HPDE6-E6E7 (cell line): ENCODE measurements at regions not wholly inside any gene's neighbourhood (a gene's known extent, or its start where the extent isn't known, plus 50 kb on each side); places are given as distances from the start of the nearest gene placed in this dataset.
A peak's percentile ranks its signal among the peaks of the same experiment; 100 is the strongest.

Experiments
- DNase-seq: peaks from one replicate; pipeline ENCODE4 v3.0.0; 2011; ENCODE audit warnings: missing footprints; ENCODE audit errors: extremely low spot score

DNA sequence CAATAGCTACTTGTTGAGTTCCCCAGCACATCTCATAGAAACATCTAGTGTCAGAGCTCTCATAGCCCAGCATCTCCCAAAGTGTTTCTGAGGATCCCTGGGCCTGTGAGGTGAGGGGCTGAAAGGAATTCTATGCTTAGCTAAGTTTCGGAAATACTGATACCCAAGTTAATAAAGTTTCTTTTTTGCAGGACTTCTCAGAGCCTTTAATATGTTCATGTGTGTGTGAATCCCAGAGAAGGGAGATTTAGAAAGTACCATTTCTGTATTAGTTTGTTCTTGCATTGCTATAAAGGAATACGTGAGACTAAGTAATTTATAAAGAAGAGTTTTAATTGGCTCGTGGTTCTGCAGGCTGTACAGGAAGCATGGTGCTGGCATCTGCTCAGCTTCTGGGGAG, 211.2 kb downstream of the TSN start:
- no peak for DNase-seq

DNA sequence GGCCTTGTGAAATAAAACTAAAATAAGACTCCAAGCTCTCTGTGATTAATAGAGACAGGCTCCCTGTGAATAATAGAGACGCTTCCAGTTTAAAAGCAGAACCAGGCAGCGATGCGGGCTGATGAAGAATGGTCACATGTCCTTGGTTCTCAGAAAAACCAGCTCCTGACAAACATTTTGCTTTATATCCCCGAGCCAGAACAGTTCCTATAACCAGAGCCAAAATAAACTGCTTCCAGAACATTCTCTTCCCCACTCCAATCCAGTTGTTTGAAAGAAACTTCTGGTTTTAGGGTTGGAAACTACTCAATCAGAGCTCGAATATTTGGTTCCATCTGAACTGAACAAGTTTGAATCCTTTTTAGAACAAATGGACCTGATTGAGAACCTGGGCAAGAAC, 213.7 kb downstream of the TSN start:
- DNase-seq: no peak

DNA sequence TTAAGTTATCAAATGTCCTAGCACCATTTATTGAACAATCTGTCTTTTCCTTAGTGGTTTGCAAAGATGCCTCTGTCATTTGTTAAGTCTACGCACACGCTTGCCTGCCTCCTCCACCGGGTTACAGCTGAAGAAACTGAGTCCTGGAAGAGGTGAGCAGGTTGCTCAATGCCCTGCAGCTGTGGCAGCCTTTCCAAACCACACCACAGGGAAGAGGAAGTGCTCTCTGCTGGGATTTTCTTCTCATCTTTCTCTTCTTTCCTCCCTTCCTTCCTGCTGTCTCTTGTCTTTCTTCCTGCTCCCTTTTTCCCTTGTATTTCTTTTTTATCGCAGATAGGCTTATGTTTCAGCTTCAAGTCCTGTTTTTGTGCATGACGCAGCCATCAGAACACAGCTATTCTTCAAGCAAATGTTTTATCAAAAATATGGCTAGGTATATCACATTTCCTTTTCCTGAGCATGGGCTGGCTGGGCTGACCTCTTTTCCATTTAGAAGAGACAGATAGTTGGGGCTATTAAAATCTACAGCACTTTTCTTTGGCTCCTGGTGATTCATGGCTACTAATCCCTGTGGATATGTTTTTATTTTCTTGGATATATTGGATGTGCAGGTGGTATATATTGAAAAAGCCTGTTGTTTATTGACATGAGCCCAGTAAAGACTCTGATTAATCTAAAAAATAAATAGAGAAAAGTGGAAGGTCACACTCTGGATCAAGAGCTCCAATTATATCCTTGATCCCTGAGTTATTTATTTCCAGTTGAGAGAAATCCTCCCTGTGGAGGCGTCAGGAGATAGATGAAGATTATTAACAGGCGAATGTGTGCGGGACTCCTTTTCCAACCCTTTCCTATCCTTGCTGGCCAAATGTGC, 214.6 kb downstream of the TSN start:
- no peak for DNase-seq

DNA sequence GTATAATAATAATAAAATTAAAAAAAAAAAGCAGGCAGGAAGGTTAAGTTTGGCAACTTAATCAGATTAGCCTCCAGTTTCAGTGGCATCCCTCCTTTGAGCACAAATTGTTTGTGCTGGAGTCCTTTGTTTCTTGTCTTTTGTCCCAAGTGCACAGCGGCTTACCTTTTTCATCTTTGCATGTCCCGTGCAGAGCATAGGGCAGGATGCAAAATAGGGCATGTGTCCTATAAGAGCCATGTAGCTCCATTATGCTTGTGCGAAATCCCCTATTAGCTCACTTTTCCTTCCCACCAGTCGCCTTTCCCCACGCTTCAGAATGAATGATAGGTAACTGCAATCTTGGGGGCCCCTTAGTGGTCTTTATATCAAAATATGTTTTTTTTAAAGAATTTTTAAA, 216.8 kb downstream of the TSN start:
- DNase-seq: no peak

DNA sequence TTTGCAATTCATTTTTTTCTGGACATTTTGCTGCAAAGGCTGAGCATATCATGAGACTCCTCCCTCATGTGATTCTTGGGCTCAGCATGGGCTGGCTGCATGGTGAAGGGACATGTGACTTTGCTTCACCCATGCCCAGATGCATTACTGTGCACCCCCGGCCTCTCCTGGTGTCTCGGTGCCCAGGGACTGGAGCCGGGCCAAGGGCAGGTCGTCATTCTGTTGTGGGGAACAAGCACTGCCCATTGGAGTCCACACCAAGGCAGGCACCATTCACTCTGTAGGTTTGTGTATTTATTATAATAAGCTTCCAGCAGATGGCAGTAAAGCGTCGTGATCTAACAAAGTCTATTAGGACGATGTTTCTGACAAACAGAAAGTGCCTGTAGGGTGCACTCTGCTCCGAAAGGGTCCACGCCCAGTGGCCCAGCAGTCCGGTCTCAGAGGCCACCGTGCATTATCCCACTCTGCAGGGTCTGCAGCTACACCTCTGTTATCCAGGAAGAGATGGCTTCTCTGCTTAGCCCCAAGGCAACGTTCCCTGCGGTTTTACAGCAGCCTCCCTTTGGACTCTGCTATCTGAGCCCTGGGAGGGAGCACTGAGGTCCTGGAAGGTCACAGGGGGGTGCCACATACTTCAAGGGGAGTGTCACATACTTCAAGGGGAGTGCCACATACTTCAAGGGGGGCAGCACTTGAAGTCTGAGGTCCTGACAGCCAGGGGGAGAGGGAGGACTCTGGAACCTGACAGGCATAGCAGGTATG, 219.6 kb downstream of the TSN start:
- peak; percentile 54 for DNase-seq

DNA sequence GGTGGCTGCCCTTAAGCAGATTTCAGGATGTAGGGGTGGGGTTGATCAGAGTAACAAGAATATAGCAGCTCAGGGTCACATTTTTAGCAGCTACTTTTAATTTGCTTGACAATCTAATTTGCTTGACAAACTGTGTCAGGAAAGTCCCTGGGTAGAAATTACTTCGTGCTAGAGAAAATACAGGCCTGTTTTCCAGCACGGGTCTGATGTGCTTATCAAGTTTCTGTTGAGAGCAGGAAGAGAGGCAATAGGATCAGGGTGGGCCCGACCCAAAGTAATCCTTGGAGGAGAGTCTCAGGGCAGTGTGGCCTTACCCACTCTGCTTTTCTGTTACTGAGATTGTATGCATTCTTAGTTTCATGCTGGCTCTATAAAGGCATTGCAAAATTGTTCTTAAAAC, 221.5 kb downstream of the TSN start:
- DNase-seq: no peak

DNA sequence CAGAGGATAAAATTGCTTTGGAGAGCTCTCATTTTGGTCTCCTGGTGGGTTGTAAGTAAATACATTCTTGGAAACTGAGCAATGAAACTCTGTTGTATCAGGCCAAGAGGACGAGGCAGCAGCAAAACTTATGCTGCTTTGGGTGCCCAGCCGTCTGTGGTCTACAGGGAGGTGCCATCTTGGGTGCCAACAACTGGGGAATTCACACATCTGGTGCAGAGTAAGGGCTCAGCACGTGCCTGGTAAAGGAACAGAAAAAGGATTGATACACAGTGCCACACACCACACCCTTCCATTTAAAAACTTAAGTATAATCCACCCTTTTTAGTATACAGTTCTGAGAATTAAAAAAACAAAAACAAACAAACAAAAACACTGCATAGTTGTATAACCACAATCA, 221.9 kb downstream of the TSN start:
- DNase-seq: no peak

DNA sequence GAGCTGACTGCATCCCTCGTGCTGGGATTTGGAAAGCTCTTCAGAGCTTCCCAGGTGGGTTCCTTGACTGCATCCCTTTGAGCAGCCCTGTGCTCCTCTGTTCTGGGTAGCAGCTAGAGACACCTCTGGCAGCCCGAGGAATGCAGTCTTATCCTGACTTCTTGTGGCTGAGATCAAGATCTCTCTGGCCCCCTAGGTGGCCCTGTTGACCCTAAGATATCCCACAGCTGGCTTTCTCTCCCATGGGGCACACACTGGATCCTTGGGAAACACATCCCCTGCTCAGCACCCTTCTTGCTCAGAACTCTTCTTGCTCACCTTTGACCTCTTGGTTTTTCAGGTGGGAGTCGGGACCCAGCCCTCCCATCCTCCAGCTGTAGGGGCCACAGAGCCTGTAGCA, 237.2 kb downstream of the TSN start:
- DNase-seq: no peak

DNA sequence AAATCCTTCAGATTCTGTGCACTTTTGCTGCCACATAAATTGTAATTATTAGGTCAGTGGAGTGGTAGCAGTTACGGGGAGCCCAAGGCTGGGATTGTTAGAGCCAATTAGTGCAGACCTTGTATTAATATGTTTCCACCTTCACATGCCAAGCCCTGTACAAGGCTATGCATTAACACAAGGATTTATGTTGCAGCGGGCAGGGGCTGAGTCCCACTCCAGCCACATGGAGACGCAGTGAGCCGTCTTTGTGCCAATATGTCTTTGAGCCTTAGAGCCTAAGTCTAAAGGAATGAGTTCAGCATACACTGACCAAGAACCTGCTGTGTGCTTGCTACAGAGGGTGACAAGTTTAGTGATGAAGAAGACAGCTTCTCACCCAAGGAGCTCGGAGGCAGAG, 238.2 kb downstream of the TSN start:
- no peak for DNase-seq

DNA sequence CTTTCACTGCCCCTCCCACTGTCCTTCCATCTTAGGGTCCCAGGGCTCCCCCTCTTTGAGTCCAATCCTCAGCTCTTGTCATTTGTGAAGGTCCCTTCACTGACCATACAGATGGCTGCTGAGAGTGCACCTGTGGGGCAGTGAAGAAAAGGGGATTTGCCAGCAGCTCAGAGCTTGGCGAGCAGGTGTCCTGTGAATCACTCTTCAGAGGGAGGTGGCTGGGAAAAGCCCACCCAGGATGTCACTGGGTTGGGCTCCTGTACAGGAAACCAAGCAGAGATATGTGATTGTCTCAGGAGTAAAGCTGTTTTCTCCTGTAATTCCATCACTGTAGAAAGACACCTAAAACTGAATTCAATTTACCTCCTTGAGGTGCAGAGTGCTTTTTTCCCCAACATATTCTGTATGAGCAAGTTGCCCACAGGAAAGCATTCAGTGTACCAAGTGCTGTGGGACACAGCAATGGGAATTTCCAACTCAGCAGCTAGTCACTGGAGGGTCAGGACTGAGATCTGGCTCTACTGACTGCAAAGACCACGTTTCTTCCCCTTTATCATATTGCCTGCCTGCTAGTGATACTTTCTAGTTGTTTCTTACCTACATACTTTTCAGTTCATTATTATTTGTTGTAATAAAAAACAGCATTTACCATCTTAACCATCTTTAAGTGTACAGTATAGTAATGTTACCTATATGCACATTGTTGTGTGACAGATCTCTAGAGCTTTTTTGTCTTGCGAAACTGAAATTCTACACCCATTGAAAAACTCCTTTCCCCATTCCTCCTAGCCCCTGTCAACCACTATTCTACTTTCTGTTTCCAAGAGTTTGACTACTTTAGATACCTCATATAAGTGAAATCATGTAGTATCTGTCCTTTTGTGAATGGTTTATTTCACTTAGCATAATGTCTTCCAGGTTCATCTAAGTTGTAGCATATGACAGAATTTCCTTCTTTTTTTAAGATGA, 239.1 kb downstream of the TSN start:
- DNase-seq: no peak

DNA sequence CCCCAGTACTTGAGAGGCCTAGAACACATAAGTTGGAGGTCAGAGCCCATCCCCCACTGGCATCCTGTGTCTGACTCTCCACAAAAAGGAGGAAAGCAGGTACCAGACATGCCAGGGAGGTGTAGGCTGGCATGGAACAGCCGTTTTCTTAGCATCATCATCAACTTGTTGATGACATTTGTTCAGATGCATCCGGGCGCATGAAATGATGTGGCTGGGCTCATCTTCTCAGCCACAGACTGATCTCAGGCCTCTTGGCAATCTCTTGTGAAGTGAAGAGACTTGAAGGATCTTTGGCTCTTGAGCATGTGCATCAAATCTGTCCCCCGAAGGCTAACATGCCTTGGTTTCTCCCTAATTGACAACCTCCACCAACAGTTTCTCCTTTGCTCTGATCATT, 243.3 kb downstream of the TSN start:
- DNase-seq: no peak

DNA sequence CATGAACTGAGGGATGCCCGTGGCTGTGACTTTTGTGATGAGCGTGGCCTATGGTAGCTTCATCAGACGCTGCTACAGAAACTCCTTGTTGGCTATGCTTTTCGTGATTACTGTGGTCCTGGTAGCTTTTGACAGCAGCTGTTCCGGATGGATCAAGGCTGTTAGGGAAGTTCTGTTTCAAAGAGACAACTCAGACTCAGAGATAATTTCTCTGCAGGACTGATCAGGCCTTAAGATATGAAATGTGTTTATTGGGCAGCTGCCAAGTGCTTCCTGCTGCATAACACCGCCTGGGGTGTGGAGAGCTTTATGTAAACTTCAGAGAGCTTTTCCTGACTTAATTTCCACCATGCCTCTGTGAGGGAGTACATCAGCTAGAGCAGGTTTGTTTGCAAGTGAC, 243.8 kb downstream of the TSN start:
- no peak for DNase-seq

DNA sequence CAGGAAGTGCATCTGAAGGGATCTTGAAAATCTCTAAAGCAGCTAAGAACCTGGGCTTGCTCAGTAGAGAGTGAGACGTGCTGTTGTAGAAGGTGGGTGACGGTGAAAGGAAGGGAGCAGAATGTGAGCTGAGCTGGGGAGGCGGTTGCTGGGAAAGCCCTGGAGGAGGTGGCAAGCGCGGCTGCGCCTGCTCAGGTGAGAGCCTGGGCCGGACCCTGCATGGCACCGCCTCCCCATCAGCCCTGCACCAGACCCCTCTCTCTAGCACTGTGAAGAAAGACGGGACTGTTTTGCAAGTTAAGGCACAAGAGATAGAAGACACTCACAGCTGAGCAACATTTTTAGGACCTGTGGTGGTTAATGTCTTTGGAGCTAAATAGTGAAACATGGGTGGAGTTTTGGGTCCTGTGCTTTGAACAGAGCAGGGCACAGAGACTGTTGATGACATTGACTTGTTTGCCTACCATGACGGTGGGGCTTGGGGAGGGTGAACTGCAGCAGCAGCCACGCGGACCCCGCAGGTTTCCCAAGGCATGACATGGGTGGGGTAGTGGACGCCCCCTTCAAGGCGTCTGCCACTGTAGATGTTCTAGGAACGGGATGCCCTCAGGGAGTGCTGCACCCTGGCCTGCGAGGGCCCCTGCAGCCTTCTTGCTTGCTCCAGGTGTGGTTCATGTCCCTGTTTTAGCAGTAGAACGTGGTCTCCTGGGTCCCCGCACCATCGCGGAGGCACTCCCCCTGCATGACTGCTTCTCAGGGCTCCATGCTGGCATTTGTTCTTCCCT, 245.3 kb downstream of the TSN start:
- DNase-seq: no peak

DNA sequence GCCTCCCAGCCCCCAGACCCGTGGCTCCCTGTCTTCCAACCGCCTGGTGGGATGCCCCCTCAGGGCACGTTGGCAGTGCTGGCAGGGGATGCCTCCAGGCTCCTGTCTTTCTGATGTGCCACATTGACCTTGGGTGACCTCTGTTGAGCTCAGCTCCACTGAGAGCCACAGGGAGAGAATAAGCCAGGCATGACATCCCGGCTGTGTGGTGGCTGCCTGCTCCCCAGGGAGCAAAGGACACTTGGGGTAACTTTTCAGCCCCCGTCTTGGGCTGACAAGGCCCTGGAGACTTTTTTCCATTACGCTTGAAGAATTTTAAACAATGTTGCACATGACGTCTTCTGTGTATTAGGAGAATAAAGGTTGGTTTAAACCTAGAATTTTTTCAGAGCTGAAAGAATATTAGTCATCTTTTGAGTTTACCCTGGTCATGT, 246.0 kb downstream of the TSN start:
- DNase-seq: no peak

DNA sequence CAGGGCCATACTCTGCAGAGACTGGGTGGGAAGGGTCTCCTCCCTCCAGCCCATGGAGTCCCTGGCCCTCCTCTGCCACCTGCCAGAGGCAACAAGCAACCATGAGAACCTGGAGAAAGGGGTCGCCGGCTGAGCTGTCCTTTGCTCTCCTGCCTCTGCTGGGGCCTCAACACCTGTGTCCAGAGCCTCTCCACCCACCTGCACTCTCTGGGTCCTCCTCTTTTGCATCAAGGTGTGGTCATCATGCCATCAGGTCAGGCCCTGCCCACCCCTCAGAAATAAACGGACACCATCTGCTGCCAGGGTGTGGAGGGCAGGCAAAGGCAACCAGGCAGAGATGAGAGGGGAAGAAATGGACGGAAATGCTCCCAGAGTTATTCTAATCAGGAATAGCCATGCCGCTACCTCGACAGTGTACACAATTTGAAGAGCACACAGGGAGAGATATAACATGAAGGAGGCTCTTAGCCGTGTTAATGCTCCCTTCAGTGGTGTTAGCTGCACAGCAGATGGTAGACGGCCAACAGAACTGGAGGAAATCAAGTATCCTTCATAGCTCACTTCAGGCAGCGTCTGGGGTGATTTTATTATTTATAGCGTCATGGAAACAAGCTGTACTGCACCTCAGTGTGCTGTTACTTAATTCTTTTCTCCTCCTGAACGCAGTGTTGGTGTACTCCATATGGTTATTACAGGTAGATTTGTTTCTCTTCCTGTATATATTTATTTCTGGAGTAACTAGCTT, 247.9 kb downstream of the TSN start:
- DNase-seq: no peak

DNA sequence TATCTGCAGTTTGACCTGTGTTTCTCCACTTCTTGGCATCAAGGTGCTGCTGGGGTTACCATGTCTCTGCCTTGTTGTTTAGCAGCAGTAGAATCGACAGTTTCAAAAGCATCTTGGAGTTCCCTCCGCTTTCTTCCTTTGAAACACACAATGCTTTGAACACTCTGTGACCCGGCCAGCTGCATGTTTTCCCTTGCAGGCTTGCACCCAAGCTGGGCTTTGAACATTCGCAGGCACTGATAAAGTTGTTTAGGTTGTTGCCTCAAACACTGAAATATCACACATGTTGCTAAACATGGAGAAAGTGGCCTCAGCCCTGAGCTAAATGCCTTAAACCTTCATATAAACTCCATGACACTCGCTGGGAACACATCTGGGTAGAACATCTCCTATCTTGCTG, 251.7 kb downstream of the TSN start:
- DNase-seq: no peak

DNA sequence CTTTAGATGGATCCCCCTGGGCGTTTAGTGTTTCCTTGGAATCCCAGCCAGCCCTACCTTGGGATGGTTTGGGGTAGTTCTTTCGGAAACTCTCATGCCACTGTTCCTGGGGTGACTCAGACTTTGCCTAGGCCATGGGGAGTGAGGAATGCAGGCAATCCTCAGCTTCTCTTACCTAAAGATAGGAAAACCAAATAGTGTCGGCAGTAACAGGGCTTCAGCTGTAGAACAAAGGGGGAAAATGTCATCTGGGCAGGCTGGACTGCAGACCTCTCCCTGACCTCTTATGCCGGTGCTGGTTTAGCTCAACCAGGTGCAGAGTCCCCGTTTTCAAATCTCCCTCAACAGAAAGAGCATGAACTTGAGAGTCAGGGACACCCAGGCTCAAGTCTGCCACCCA, 252.1 kb downstream of the TSN start:
- no peak for DNase-seq

DNA sequence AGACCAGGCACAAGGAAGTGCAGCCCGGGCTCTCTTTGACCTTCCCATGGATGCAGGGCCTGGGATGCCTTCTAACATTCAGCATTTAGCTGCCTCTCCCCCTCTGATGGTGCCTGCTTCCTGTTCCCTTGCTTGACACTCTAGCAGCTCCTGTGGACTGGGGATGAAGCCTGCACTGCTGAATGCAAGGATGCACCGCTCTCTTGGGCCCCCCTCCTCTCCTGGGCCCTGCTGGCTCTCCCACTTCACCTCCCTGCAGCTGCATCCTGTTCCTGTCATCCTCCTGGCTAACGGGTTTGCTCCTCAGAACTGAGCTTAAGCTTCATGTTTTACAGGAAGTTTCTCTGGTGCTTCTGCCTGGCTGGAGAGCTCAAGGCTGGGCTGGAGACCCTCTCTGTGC, 254.1 kb downstream of the TSN start:
- DNase-seq: no peak

DNA sequence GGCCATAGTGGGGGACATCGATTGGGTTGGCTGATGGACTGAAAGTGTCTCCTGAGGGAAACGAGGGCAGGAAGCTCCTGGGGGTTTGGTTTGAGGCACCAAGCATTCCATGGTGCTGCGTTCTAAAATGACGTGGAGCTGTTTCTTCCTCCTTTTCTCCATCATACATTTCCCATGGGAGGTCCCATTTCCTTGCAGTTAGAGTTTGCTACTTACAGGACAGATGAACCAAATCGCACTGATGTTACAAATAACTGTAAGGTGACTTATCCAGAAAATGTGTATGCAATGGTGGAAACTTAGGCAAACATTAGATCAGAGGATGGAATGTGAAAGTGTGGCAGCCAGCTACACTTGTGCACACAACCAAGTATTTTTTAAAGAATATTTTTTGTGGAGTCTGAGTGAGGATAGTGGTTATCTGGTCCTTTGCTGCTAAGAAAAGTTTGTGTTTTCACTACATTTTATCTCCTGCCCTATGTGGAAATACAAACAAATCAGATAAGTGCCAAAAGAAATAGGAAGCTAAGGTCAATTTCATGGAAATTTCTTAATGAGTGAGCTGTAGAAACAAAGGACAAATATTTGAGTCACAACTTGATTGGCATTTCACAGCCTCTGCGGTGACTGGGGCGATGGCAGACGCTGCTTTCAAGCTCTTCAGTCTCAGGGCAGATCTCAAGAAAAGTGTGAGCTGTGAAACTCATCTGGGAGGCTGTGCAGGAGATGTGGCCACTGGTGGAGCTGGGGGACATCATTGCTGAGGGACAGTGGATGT, 256.2 kb downstream of the TSN start:
- no peak for DNase-seq

DNA sequence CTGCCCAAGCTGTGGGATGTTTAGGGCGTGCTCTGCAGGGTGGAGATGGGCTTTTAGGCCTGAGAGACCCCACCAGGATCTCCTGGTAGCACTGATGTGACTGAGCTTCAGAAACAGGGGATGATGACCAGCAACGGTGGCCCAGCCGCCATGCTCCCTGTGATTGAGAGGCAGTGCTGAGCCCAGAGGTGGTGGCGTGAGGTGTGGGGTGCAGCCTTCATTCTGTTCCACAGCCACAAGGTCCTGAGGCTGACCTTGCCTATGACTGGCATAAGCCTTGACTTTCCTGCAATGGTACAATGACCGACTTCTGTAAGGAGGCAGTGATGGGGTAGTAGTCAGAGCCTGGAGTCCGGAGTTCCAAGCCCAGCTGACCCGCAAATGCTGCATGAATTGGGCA, 263.3 kb downstream of the TSN start:
- no peak for DNase-seq
